Uterus (tissue), 3 donors: ENCODE measurements at regions not wholly inside any gene's neighbourhood (a gene's known extent, or its start where the extent isn't known, plus 50 kb on each side); places are given as distances from the start of the nearest gene placed in this dataset.

Experiments
- DNase-seq, 2 donors: peaks; one replicate each; pipeline ENCODE4 v3.0.0-alpha.2; 2019 to 2020
- H3K27ac ChIP-seq, 2 donors: fragments of 200-600 bp; sonication (generic); 1 replicate in 1 of 2; 2 replicates in 1 of 2; pipeline ENCODE4 v1.5.1; 2016 to 2018
- H3K27me3 ChIP-seq, 2 donors: fragments of 200-600 bp; sonication (generic); one replicate each; pipeline ENCODE4 v1.5.1; 2018 to 2019; ENCODE audit warnings: control low read depth in 1 of 2
- H3K36me3 ChIP-seq, 2 donors: fragments of 200-600 bp; sonication (generic); one replicate each; pipeline ENCODE4 v1.5.1; 2019; ENCODE audit warnings: control low read depth in 1 of 2
- H3K4me1 ChIP-seq, 2 donors: fragments of 200-600 bp; sonication (generic); one replicate each; pipeline ENCODE4 v1.5.1; 2018 to 2019; ENCODE audit warnings: control low read depth in 1 of 2
- H3K4me3 ChIP-seq, 2 donors: fragments of 200-600 bp; sonication (generic); 1 replicate in 1 of 2; 2 replicates in 1 of 2; pipeline ENCODE4 v1.5.1; 2018 to 2019; ENCODE audit warnings: mild to moderate bottlenecking in 1 of 2
- H3K9me3 ChIP-seq, 2 donors: fragments of 200-600 bp; sonication (generic); one replicate each; pipeline ENCODE4 v1.5.1; 2019; ENCODE audit warnings: control low read depth in 1 of 2
- POLR2A ChIP-seq, 2 donors: fragments of 450-650 bp; IDR thresholded peaks; one replicate each; pipeline ENCODE4 v1.6.1; 2016; ENCODE audit warnings: antibody characterized with exemption in 2 of 2, mild to moderate bottlenecking in 1 of 2, moderate library complexity in 1 of 2
- intact Hi-C: fragments of 100-400 bp; cut with DNase I; formaldehyde crosslinking; loops from one replicate; pipeline ENCODE4 v1.15.1; 2023; ENCODE audit warnings: low total_unique reads
- TF ChIP-seq, protein P1 (sequence below), 4 experiments: fragments of 200-600 bp in 2 of 4; fragments of 450-650 bp in 2 of 4; sonication (generic) in 2 of 4; IDR thresholded peaks; one replicate each; pipeline ENCODE4 v1.5.1; 2016 to 2019; ENCODE audit warnings: antibody characterized with exemption in 4 of 4, mild to moderate bottlenecking in 2 of 4, moderate library complexity in 1 of 4
- donor health status: DM: yes; HTN: yes; CAD: no.

DNA sequence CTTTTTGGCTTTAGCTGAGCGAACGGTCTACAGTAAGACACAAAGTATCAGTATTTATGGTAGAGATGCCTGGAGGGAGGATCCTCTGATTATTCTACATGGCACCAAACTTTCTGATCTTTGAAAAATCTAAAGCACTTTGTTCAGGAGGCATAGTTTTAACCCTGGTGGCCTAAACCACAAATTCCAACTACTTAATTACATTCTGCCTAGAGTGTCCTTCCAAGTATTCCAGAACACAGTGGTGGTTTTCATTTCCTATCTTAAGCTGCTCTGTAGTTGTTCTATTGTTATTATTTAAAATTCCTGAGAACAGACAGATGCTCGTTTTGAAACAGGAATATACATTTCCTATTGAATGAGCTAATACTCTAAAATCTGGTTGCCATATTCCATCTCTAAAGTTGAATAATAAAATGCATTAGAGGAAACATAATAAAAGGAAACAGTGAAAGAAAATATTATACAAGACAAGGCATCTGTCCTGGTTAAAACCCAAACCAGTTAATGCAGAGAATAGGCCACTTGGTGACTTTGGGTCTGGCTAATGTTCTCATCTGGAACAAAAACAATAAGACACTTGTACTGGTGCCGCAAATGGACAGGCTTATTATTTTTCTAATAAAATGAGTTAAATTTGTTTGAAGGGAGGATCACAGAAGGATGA lies 657.4 kb downstream of the SPRY1 start:
- no peaks in the 10 kb centered on the region for H3K4me1 ChIP-seq
- TF ChIP-seq POLR2A (IDR thresholded peaks at IDR 0.05) = no peak
- TF ChIP-seq, protein P1, sequence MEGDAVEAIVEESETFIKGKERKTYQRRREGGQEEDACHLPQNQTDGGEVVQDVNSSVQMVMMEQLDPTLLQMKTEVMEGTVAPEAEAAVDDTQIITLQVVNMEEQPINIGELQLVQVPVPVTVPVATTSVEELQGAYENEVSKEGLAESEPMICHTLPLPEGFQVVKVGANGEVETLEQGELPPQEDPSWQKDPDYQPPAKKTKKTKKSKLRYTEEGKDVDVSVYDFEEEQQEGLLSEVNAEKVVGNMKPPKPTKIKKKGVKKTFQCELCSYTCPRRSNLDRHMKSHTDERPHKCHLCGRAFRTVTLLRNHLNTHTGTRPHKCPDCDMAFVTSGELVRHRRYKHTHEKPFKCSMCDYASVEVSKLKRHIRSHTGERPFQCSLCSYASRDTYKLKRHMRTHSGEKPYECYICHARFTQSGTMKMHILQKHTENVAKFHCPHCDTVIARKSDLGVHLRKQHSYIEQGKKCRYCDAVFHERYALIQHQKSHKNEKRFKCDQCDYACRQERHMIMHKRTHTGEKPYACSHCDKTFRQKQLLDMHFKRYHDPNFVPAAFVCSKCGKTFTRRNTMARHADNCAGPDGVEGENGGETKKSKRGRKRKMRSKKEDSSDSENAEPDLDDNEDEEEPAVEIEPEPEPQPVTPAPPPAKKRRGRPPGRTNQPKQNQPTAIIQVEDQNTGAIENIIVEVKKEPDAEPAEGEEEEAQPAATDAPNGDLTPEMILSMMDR (IDR thresholded peaks at IDR 0.05) = no peak
- no peaks in the 10 kb centered on the region for H3K27me3 ChIP-seq
- intact Hi-C loops = no loop called here
- H3K27ac ChIP-seq = no peak overlapping the region
- no peak overlapping the region for H3K4me3 ChIP-seq
- no peaks in the 10 kb centered on the region for H3K9me3 ChIP-seq
- no peak for DNase-seq
- H3K36me3 ChIP-seq = no peaks in the 10 kb centered on the region

GRCh38 chr4:124055336-124055735 lies 657.2 kb downstream of the ANKRD50 start:
- H3K4me1 ChIP-seq = no peaks in the 10 kb centered on the region
- no peaks in the 10 kb centered on the region for H3K9me3 ChIP-seq
- no peak overlapping the region for H3K27ac ChIP-seq
- intact Hi-C loops = no loop called here
- H3K4me3 ChIP-seq = no peak overlapping the region
- no peaks in the 10 kb centered on the region for H3K27me3 ChIP-seq
- TF ChIP-seq, protein P1 (IDR thresholded peaks at IDR 0.05) = no peak
- TF ChIP-seq POLR2A (IDR thresholded peaks at IDR 0.05) = no peak
- no peaks in the 10 kb centered on the region for H3K36me3 ChIP-seq
- DNase-seq = no peak

DNA sequence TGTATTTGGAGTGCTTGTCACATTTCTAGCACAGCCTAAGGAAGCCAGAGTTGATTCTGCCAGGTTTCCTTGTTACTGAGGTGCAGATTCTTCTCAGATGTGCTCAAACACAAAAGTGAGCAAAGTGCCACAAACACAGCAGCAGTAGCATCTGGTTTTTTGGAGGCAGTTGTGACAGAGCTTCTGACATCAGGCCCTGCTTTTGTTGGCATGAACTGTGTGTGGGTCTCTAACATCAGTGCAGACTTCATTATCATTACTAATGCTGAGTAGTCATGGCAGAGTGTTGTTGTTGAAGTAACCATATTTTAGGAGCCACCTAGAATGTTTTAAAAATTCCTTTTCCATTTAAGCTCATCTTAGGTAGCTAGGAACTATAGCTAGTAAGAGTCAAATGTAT lies 656.6 kb downstream of the ANKRD50 start:
- TF ChIP-seq, protein P1 (IDR thresholded peaks at IDR 0.05) = no peak
- TF ChIP-seq POLR2A (IDR thresholded peaks at IDR 0.05) = no peak
- H3K27me3 ChIP-seq = no peaks in the 10 kb centered on the region
- H3K4me3 ChIP-seq = no peak overlapping the region
- no peak for DNase-seq
- H3K9me3 ChIP-seq = no peaks in the 10 kb centered on the region
- H3K27ac ChIP-seq = no peak overlapping the region
- no peaks in the 10 kb centered on the region for H3K4me1 ChIP-seq
- intact Hi-C loops = no loop called here
- no peaks in the 10 kb centered on the region for H3K36me3 ChIP-seq

- H3K36me3 ChIP-seq = no peaks in the 10 kb centered on the region
- no peaks in the 10 kb centered on the region for H3K27me3 ChIP-seq
- TF ChIP-seq, protein P1 (IDR thresholded peaks at IDR 0.05) = no peak
- TF ChIP-seq POLR2A (IDR thresholded peaks at IDR 0.05) = no peak
- H3K4me3 ChIP-seq = no peak overlapping the region
- DNase-seq = peak; percentile 55 to 79
- intact Hi-C loops = no loop called here
- no peaks in the 10 kb centered on the region for H3K4me1 ChIP-seq
- no peaks in the 10 kb centered on the region for H3K9me3 ChIP-seq
- peak overlapping the region; percentile 56 to 73 for H3K27ac ChIP-seq
Measured at GRCh38 chr4:124060261-124060918, 652.1 kb downstream of the ANKRD50 start.

DNA sequence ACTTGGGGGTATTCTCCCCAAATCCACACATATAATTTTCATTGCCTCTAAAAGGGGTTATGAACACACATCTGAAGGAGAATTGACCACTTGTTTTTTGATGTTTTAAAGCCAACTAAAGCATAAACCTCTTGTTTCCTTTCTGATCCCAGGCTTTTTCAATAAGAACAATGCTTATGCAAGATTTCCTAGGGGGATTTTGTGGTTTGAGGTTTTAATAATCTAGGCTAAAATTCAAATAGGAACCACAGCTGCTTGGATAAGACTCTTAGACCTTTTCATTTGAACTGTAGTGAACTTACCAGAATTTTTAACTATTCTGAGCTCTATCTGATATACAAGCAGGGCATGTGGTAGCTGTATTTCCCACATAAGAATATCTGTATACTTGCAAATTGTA lies 651.1 kb downstream of the ANKRD50 start:
- TF ChIP-seq POLR2A (IDR thresholded peaks at IDR 0.05) = no peak
- TF ChIP-seq, protein P1 (IDR thresholded peaks at IDR 0.05) = no peak
- Histone ChIP-seq H3K4me1 (no peaks in the 10 kb centered on the region), H3K4me3 (no peak overlapping the region), H3K9me3 (no peaks in the 10 kb centered on the region), H3K36me3 (no peaks in the 10 kb centered on the region), H3K27me3 (no peaks in the 10 kb centered on the region), H3K27ac (peak overlapping the region; percentile 56 to 73)
- intact Hi-C loops = no loop called here
- no peak for DNase-seq
